ENCODE measurements at regions not wholly inside any gene's neighbourhood (a gene's known extent, or its start where the extent isn't known, plus 50 kb on each side); places are given as distances from the start of the nearest gene placed in this dataset.

DNA sequence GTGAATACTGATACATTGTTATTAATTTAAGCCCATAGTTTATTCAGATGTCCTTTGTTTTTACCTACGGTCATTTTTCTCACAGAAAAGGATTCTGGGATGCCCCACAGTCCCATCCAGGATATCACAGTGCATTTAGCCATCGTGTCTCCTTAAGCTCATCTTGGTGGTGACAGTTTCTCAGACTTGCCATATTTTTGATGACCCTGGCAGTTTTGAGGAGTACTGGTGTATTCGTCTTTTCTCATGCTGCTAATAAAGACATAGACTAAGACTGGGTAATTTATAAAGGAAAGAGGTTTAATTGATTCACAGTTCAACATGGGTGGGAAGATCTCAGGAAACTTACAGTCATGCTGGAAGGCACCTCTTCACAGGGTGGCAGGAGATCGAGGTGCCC, 295.9 kb upstream of the CDH4 start:
- TF ChIP-seq TAF1 (IDR thresholded peaks at IDR 0.05; ENCODE audit: low read depth, low read length) (no peak), POLR2A (IDR thresholded peaks at IDR 0.05; ENCODE audit: low read depth, low read length) (no peak), POLR2AphosphoS5 (IDR thresholded peaks at IDR 0.05; ENCODE audit: low read depth, low read length) (no peak), POU2F2 (IDR thresholded peaks at IDR 0.05; ENCODE audit: low read depth, low read length) (no peak)

Measured in GM12891 (cell line).